Gastroesophageal sphincter (tissue), 3 donors: ENCODE measurements at regions not wholly inside any gene's neighbourhood (a gene's known extent, or its start where the extent isn't known, plus 50 kb on each side); places are given as distances from the start of the nearest gene placed in this dataset.

Experiments
- CTCF ChIP-seq, 4 experiments: fragments of 200-600 bp in 2 of 4; fragments of 450-650 bp in 2 of 4; sonication (generic) in 1 of 4; IDR thresholded peaks; one replicate each; pipeline ENCODE4 v1.5.1; 2017 to 2019; ENCODE audit warnings: antibody characterized with exemption in 4 of 4, mild to moderate bottlenecking in 2 of 4, moderate library complexity in 2 of 4
- EP300 ChIP-seq: sonication (generic); formaldehyde crosslinking; IDR thresholded peaks from one replicate; pipeline ENCODE4 v1.6.1; 2017; ENCODE audit warnings: antibody characterized with exemption, mild to moderate bottlenecking
- POLR2A ChIP-seq, 2 donors: fragments of 450-650 bp; IDR thresholded peaks; one replicate each; pipeline ENCODE4 v1.6.1; 2017; ENCODE audit warnings: antibody characterized with exemption in 2 of 2, mild to moderate bottlenecking in 2 of 2, moderate library complexity in 1 of 2
- POLR2AphosphoS5 ChIP-seq: sonication (generic); formaldehyde crosslinking; IDR thresholded peaks from one replicate; pipeline ENCODE4 v1.6.1; 2017; ENCODE audit warnings: antibody characterized with exemption

- TF ChIP-seq CTCF (IDR thresholded peaks at IDR 0.05) (no peak), POLR2A (IDR thresholded peaks at IDR 0.05) (no peak), EP300 (no peak), POLR2AphosphoS5 (no peak)
Measured at GRCh38 chr15:62277816-62278394, 112.8 kb upstream of the C2CD4B start.
